GM23338 (cell line): ENCODE measurements at regions not wholly inside any gene's neighbourhood (a gene's known extent, or its start where the extent isn't known, plus 50 kb on each side); places are given as distances from the start of the nearest gene placed in this dataset.

Source experiments
- ATAC-seq: fragments of 200-7000 bp; cut with Tn5 transposase; 3 replicates; pipeline ENCODE4 v1.9.1; 2020
- DNase-seq: peaks from one replicate; pipeline ENCODE4 v3.0.0-alpha.2; 2015; ENCODE audit warnings: low spot score
- H2AFZ ChIP-seq: fragments of 200-600 bp; sonication (generic); 2 replicates; pipeline ENCODE4 v1.8.0; 2016; ENCODE audit warnings: antibody characterized with exemption, mild to moderate bottlenecking, moderate library complexity
- H3F3A ChIP-seq: fragments of 200-600 bp; sonication (generic); replicated peaks from 2 replicates; pipeline ENCODE4 v1.8.0; 2017; ENCODE audit warnings: antibody characterized with exemption, mixed run types, low read depth
- H3K27ac ChIP-seq: fragments of 200-600 bp; sonication (generic); 2 replicates; pipeline ENCODE4 v1.6.1; 2016; ENCODE audit warnings: low read depth
- H3K27me3 ChIP-seq: fragments of 200-600 bp; sonication (generic); 2 replicates; pipeline ENCODE4 v1.8.0; 2016; ENCODE audit warnings: mild to moderate bottlenecking, mixed run types, moderate library complexity; ENCODE audit not compliant: insufficient read depth
- H3K36me3 ChIP-seq: fragments of 200-600 bp; sonication (generic); 2 replicates; pipeline ENCODE4 v1.8.0; 2016; ENCODE audit warnings: mild to moderate bottlenecking; ENCODE audit not compliant: insufficient read depth
- H3K4me1 ChIP-seq: fragments of 200-600 bp; sonication (generic); 2 replicates; pipeline ENCODE4 v1.8.0; 2016; ENCODE audit warnings: mild to moderate bottlenecking, moderate library complexity; ENCODE audit not compliant: insufficient read depth
- H3K4me2 ChIP-seq: fragments of 200-600 bp; sonication (generic); 2 replicates; pipeline ENCODE4 v1.7.1; 2017; ENCODE audit warnings: mixed run types
- H3K4me3 ChIP-seq: fragments of 200-600 bp; sonication (generic); 2 replicates; pipeline ENCODE4 v1.6.1; 2016; ENCODE audit warnings: mixed run types
- H3K79me2 ChIP-seq: fragments of 200-600 bp; sonication (generic); replicated peaks from 2 replicates; pipeline ENCODE4 v1.8.0; 2017; ENCODE audit warnings: mild to moderate bottlenecking; ENCODE audit not compliant: insufficient read depth
- H3K9me2 ChIP-seq: fragments of 200-600 bp; sonication (generic); 2 replicates; pipeline ENCODE4 v1.8.0; 2017; ENCODE audit not compliant: insufficient read depth
- H4K20me1 ChIP-seq: fragments of 200-600 bp; sonication (generic); replicated peaks from 2 replicates; pipeline ENCODE4 v1.8.0; 2017; ENCODE audit warnings: mild to moderate bottlenecking; ENCODE audit not compliant: insufficient read depth
- H3K27ac Mint-ChIP-seq: 2 replicates; pipeline ENCODE4 v1.8.0; 2020; ENCODE audit warnings: inconsistent platforms, mild to moderate bottlenecking, moderate library complexity, mixed read lengths
- H3K27me3 Mint-ChIP-seq: 3 replicates; pipeline ENCODE4 v1.8.0; 2022; ENCODE audit warnings: low read depth, mild to moderate bottlenecking, moderate library complexity, mixed read lengths, inconsistent platforms; ENCODE audit not compliant: insufficient read depth, poor library complexity
- H3K36me3 Mint-ChIP-seq: 3 replicates; pipeline ENCODE4 v1.8.0; 2021; ENCODE audit warnings: low read depth, mild to moderate bottlenecking, inconsistent platforms, moderate library complexity, mixed read lengths
- H3K4me1 Mint-ChIP-seq: 3 replicates; pipeline ENCODE4 v1.8.0; 2020; ENCODE audit warnings: mild to moderate bottlenecking, inconsistent platforms, mixed read lengths
- H3K4me3 Mint-ChIP-seq: 3 replicates; pipeline ENCODE4 v1.8.0; 2021; ENCODE audit warnings: moderate library complexity, mild to moderate bottlenecking, inconsistent platforms, mixed read lengths
- H3K9me3 Mint-ChIP-seq: 3 replicates; pipeline ENCODE4 v1.8.0; 2020; ENCODE audit warnings: moderate library complexity, mild to moderate bottlenecking, inconsistent platforms, mixed read lengths
- CREB1 ChIP-seq: fragments of 250-450 bp; sonication (Bioruptor Pico); IDR thresholded peaks from 2 replicates; pipeline ENCODE4 v1.5.0; 2020; ENCODE audit warnings: low read depth, mild to moderate bottlenecking, moderate library complexity
- CTCF ChIP-seq, 2 experiments: fragments of 200-600 bp in 1 of 2; sonication (generic) in 1 of 2; conservative IDR thresholded peaks; 2 replicates each; pipeline versions ENCODE4 v1.5.1 to v1.6.1; 2016 to 2017; ENCODE audit warnings: antibody characterized with exemption in 2 of 2, low read depth in 2 of 2, mild to moderate bottlenecking in 2 of 2, moderate library complexity in 1 of 2
- ETS1 ChIP-seq: IDR thresholded peaks from 2 replicates; pipeline ENCODE4 v1.6.1; 2016; ENCODE audit warnings: antibody characterized with exemption
- EZH2 ChIP-seq: fragments of 200-600 bp; sonication (generic); IDR thresholded peaks from one replicate; pipeline ENCODE4 v1.8.0; 2017; ENCODE audit warnings: antibody characterized with exemption, mild to moderate bottlenecking, low read depth; ENCODE audit not compliant: unreplicated experiment
- EZH2phosphoT487 ChIP-seq: fragments of 200-600 bp; sonication (generic); IDR thresholded peaks from one replicate; pipeline ENCODE4 v1.8.1; 2018; ENCODE audit warnings: antibody characterized with exemption; ENCODE audit not compliant: unreplicated experiment
- JUNB ChIP-seq: IDR thresholded peaks from one replicate; pipeline ENCODE4 v1.6.1; 2016; ENCODE audit warnings: antibody characterized with exemption; ENCODE audit not compliant: unreplicated experiment
- NANOG ChIP-seq: IDR thresholded peaks from 2 replicates; pipeline ENCODE4 v1.6.1; 2016; ENCODE audit warnings: antibody characterized with exemption, borderline replicate concordance
- POLR2AphosphoS5 ChIP-seq: IDR thresholded peaks from 2 replicates; pipeline ENCODE4 v1.6.1; 2016; ENCODE audit warnings: antibody characterized with exemption, low read depth
- REST ChIP-seq: IDR thresholded peaks from one replicate; pipeline ENCODE4 v1.6.1; 2018; ENCODE audit warnings: antibody characterized with exemption; ENCODE audit not compliant: unreplicated experiment
- STAT1 ChIP-seq: IDR thresholded peaks from one replicate; pipeline ENCODE4 v1.6.1; 2016; ENCODE audit warnings: antibody characterized with exemption; ENCODE audit not compliant: unreplicated experiment
- ZNF114 ChIP-seq: fragments of 250-450 bp; sonication (Bioruptor Pico); IDR thresholded peaks from 2 replicates; pipeline ENCODE4 v1.5.0; 2020; ENCODE audit warnings: mild to moderate bottlenecking, moderate library complexity
- ZNF331 ChIP-seq: fragments of 250-450 bp; sonication (Bioruptor Pico); IDR thresholded peaks from 2 replicates; pipeline ENCODE4 v1.5.0; 2020; ENCODE audit warnings: low read depth, mild to moderate bottlenecking, moderate library complexity
- ZNF462 ChIP-seq: fragments of 250-450 bp; sonication (Bioruptor Pico); IDR thresholded peaks from 2 replicates; pipeline ENCODE4 v1.5.0; 2020; ENCODE audit warnings: mild to moderate bottlenecking, moderate library complexity

GRCh38 chrY:12358337-12358736 lies 342.7 kb upstream of the USP9Y start:
- Mint-ChIP-seq H3K27ac (no peak overlapping the region), H3K9me3 (peaks cover 52% of the 10 kb centered on the region), H3K36me3 (no peaks in the 10 kb centered on the region; the same call in 2 of the 3 replicates), H3K4me1 (peaks cover 2% of the 10 kb centered on the region; the same call in 1 of the 3 replicates), H3K4me3 (no peak overlapping the region), H3K27me3 (peaks cover 12% of the 10 kb centered on the region)
- no peak overlapping the region for H3K4me3 ChIP-seq
- peaks cover 53% of the 10 kb centered on the region for H3K27me3 ChIP-seq
- H3K9me2 ChIP-seq = no peaks in the 10 kb centered on the region
- no peaks in the 10 kb centered on the region for H3K36me3 ChIP-seq
- H3K4me2 ChIP-seq = no peak overlapping the region
- H3K4me1 ChIP-seq = peaks cover 4% of the 10 kb centered on the region; the same call in 1 of the 2 replicates
- H3F3A ChIP-seq = no peaks in the 10 kb centered on the region
- DNase-seq = no peak
- no peak for TF ChIP-seq EZH2phosphoT487
- no peak for TF ChIP-seq ZNF462 (CRISPR knock-in tag)
- TF ChIP-seq REST = no peak
- no peak for TF ChIP-seq CTCF (conservative IDR thresholded peaks at IDR 0.05; ENCODE audit: low read depth in 2 of 2)
- TF ChIP-seq ETS1 = no peak
- no peak for TF ChIP-seq ZNF331 (CRISPR knock-in tag)
- TF ChIP-seq NANOG = no peak
- no peak for TF ChIP-seq EZH2
- TF ChIP-seq STAT1 = no peak
- TF ChIP-seq POLR2AphosphoS5 = no peak
- TF ChIP-seq JUNB = no peak
- TF ChIP-seq CREB1 (CRISPR knock-in tag) = no peak
- no peak for TF ChIP-seq ZNF114 (CRISPR knock-in tag)
- H2AFZ ChIP-seq = no peak overlapping the region
- H3K79me2 ChIP-seq = no peaks in the 10 kb centered on the region
- ATAC-seq = no peak
- no peak overlapping the region for H3K27ac ChIP-seq
- no peaks in the 10 kb centered on the region for H4K20me1 ChIP-seq
